ENCODE measurements at regions not wholly inside any gene's neighbourhood (a gene's known extent, or its start where the extent isn't known, plus 50 kb on each side); places are given as distances from the start of the nearest gene placed in this dataset.
"Not testable (repeated sequence)": the region's sequence is repeated elsewhere in the genome, so short reads cannot be mapped to it uniquely, and the experiment has no call there.

DNA sequence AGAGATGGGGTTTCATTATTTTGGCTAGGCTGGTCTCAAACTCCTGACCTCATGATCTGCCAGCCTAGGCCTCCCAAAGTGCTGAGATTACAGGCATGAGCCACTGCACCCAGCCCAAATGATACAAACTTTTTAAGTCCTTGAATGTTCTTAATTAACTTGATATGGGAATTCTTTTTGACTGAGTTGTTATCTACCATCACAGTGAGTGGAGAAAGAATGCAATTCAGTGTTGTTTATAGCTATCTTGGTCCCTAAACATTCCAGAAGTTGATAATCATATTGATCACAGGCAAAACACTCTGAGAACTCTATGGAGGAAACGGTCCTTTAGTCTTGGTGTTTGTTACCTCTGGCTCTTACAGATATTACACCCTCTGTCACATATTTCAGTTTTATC is 1072.5 kb downstream of the SUCLG1 start:
- no peak for DNase-seq (ENCODE audit: low spot score)

DNA sequence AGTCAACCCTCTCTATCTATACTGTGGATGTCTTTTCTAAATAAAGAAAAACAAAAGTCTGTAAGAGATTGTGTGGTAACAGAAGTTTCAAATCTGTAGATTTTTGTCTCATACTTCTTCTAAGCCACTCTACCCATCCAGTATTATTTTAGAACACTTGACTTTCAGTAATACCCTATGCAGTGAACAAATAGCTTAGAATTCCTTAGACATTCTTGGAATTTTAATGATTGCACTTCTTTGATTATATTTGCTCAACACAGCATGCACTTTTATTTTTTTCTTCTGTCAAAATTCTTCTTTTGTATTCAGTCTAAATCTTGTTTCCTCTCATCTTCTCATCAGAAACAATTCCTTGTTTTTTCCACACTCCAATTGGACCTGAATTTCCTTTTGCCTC is 1080.2 kb downstream of the SUCLG1 start:
- no peak for DNase-seq (ENCODE audit: low spot score)

GRCh38 chr2:83376731-83377130 is 1082.3 kb downstream of the SUCLG1 start:
- DNase-seq (ENCODE audit: low spot score) = no peak

GRCh38 chr2:83370419-83370762 is 1088.7 kb downstream of the SUCLG1 start:
- no peak for DNase-seq (ENCODE audit: low spot score)

GRCh38 chr2:83369601-83370418 is 1089.3 kb downstream of the SUCLG1 start:
- DNase-seq (ENCODE audit: low spot score) = no peak

DNA sequence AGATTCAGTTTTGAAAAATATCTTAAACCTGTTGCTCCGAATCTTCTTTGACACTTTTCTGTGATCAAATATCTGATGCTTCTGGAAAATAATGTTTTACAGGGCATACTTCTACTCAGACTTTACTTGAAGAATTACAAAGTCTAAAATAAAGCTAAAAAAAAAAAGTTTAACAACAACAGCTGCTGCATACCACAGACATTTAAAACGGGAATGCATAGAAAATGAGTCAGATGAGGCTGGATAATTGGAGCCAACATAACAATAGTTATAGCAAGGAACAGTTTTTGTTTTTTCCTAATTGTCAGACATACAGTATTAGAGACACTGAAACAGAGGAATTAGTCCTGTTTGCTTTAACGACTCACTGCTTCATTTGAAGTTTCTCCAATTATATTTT is 1090.2 kb downstream of the SUCLG1 start:
- no peak for DNase-seq (ENCODE audit: low spot score)

DNA sequence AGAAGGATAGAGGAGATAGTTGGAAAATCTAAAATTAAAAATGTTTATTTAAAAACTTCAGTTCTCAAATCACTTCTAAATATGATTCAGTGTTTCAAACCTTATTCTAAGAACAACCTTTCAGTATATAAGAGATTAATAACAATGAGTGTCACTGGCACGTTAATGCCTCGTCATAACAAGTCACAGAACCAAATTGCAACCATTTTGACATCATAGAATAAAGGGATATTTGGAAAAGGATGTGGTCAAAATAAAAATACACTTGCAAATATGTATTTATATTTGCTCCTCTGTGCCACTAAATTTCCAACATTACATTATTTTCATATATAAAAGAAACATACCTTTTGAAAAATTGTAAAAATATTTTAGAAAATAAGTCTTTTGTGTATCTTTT is 1090.6 kb downstream of the SUCLG1 start:
- DNase-seq (ENCODE audit: low spot score) = no peak

DNA sequence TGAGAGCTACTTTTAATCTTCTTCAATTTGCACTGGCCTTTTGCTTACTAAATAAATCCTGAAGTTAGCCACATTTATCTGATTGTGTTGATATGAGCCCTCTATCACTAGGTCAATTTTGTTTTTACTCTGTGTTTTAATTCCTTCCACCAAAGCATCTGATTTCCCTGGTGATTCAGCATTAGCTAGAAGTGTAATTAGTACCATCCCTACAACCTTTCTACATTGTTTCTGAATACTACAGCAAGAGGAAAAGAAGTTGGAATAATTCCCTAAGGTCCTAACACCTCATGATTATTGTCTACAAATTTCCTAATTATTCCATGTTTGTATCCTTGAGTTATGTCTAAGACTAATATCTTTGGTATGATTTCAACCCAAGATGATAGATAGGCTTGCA is 1093.6 kb downstream of the SUCLG1 start:
- DNase-seq (ENCODE audit: low spot score) = no peak

- DNase-seq (ENCODE audit: low spot score) = no peak
Observed at GRCh38 chr2:83364264-83364663, 1094.8 kb downstream of the SUCLG1 start.

- DNase-seq (ENCODE audit: low spot score) = not testable (repeated sequence)
Observed at GRCh38 chr2:83363138-83363537, 1095.9 kb downstream of the SUCLG1 start.

DNA sequence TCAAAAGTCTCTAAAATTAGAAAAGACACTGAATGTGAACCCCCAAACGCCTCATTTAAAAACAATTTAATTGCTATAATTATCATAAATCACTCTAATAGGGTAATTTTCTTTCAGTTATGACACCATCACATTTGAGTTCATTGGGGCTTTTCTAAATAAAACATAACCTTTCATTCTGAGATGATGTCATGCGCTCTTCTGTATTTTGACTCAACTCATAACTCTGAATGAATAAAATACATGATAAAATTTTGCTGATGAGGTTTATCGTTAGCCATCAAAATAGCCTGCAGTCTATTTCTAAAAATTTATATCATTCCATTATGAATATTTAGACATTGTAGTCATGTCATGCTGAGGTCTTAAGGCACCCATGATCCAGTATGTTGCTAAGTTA is 1099.7 kb downstream of the SUCLG1 start:
- DNase-seq (ENCODE audit: low spot score) = no peak

GRCh38 chr2:83342860-83343329 is 1116.2 kb downstream of the SUCLG1 start:
- no peak for DNase-seq (ENCODE audit: low spot score)

- DNase-seq (ENCODE audit: low spot score) = no peak
Observed at GRCh38 chr2:83340424-83340823, 1118.7 kb downstream of the SUCLG1 start.

DNA sequence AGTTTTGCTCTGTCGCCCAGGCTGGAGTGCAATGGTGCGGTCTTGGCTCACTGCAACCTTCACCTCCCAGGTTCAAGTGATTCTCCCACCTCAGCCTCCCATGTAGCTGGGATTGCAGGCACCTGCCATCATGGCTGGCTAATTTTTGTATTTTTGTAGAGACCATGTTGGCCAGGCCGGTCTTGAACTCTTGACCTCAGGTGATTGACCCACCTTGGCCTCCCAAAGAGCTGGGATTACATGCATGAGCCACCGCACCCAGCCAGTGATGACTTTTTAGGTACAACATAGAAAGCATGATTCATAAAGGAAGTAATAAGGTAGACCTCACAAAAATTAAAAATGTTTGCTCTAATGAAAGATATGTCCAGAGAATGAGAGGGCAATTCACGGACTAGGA is 1119.1 kb downstream of the SUCLG1 start:
- DNase-seq (ENCODE audit: low spot score) = not testable (repeated sequence)

DNA sequence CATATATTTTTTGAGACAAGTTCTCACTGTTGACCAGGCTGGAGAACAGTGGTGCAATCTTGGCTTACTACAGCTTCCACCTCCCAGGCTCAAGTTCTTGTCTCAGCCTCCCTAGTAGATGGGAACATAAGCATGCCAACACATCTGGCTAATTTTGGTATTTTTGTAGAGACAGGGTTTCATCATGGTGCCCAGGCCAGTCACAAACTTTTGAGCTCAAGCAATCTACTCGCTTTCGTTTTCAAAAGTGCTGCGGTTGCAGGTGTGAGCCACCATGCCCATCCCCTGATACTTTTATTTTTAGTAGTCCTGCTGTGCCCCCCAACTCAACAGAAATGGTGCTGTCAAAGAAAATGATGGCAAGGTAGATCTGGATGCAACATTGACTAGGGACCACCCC is 1127.3 kb downstream of the SUCLG1 start:
- DNase-seq (ENCODE audit: low spot score) = no peak

DNA sequence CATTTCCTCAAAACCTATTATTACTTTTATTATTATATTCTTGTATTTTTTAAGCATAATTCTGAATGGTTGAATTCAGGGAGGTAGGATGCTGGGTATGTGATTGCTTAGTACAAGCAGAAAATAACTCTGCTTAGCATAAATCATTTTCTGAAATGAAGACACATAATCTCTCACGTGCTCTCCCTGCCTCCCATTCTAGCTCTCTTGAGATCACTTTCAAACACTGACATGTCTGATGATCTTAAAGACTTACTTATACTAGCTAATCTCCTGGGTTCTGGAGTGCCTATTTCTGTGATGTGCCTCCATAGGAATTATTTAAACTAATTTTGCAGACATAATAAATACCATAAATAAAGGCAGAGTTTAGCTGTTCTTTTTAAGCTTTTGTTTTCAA is 1136.0 kb downstream of the SUCLG1 start:
- DNase-seq (ENCODE audit: low spot score) = no peak

GRCh38 chr2:83320053-83320452 is 1139.0 kb downstream of the SUCLG1 start:
- no peak for DNase-seq (ENCODE audit: low spot score)

DNA sequence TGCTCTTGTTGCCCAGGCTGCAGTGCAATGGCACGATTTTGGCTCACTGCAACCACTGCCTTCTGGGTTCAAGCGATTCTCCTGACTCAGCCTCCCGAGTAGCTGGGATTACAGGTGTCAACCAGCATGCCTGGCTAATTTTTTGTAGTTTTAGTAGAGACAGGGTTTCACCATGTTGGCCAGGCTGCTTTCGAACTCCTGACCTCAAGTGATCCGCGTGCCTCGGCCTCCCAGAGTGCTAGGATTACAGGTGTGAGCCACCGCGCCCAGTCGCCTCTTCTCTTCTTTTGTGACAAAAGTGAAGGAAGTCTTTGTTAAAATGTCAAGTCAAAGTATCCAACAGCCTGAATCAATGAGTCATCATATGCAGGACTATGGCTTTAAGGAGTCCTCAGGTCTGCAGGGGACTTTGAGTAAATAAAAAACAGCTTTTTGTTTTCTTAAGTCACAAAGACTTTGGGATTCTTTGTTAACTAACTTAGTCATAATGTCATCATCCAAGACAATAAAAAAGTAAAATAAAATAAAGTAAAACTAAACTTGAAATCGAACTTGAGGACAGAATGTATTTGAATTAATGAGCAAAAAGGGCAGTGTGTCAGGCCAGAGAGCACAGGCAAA is 1153.2 kb downstream of the SUCLG1 start:
- DNase-seq (ENCODE audit: low spot score) = no peak

- DNase-seq (ENCODE audit: low spot score) = no peak
Observed at GRCh38 chr2:83291083-83291482, 1168.0 kb downstream of the SUCLG1 start.

GRCh38 chr2:83282841-83283240 is 1176.2 kb downstream of the SUCLG1 start:
- no peak for DNase-seq (ENCODE audit: low spot score)

- no peak for DNase-seq (ENCODE audit: low spot score)
Observed at GRCh38 chr2:83282043-83282795, 1176.9 kb downstream of the SUCLG1 start.

DNA sequence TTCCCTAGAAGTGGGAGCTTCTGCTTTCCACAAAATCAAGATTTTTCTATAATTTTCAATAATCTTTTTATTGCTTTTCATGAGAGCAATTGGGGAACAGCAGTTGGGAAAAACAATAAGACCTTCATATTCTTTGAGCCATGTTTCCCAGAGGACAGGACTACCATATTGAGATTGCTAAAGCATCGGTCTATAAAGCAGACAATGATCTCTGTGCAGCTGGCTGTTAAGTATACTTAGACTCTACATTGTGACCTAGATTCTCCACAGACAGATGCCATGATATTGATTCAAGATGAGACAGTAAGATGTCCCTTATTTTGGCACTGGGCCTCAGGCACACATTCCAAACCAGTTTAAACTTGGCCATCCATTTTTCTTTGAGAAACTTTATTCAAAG is 1178.7 kb downstream of the SUCLG1 start:
- no peak for DNase-seq (ENCODE audit: low spot score)

- DNase-seq (ENCODE audit: low spot score) = no peak
Observed at GRCh38 chr2:83273322-83273721, 1185.8 kb downstream of the SUCLG1 start.

Data from germinal center (tissue), 1 donor.